IMR-90 (cell line): ENCODE measurements at regions not wholly inside any gene's neighbourhood (a gene's known extent, or its start where the extent isn't known, plus 50 kb on each side); places are given as distances from the start of the nearest gene placed in this dataset.

ENCODE experiments used
- ATAC-seq: fragments of 200-7000 bp; cut with Tn5 transposase; 2 replicates; pipeline ENCODE4 v1.9.1; 2020; ENCODE audit warnings: low read depth, mild to moderate bottlenecking, moderate library complexity
- BruUV-seq: library from RNA; stranded (reverse); fragments of 400-500 nt; replicated peaks from 2 replicates; lab custom pipeline; 2021; lab: Mats Ljungman, UMichigan
- CTCF ChIA-PET: fragments of 300-600 bp; formaldehyde crosslinking; extraction: SDS; loops from one replicate; lab custom pipeline; 2021; ENCODE audit warnings: antibody characterized with exemption; lab: Yijun Ruan, JAX
- POLR2A ChIA-PET: fragments of 300-600 bp; sonication (Branson Sonifier 250); formaldehyde crosslinking; loops from one replicate; lab custom pipeline; 2022; ENCODE audit warnings: antibody characterized with exemption; ENCODE audit not compliant: unreplicated experiment; lab: Charles Lee
- DNase-seq: peaks from one replicate; pipeline ENCODE4 v3.0.0; 2013
- H2AFZ ChIP-seq: replicated peaks from 2 replicates; pipeline ENCODE3; 2013; ENCODE audit warnings: low read length, mild to moderate bottlenecking; ENCODE audit not compliant: poor library complexity
- H2AK5ac ChIP-seq: 2 replicates; pipeline ENCODE4 v1.6.1; 2013; ENCODE audit warnings: low read depth, low read length, inconsistent platforms
- H2AK9ac ChIP-seq: replicated peaks from 2 replicates; pipeline ENCODE3; 2013; ENCODE audit warnings: mild to moderate bottlenecking, low read depth, low read length, moderate library complexity; ENCODE audit not compliant: poor library complexity
- H2BK120ac ChIP-seq: 2 replicates; pipeline ENCODE4 v1.6.1; 2013; ENCODE audit warnings: low read depth, low read length, inconsistent platforms
- H2BK15ac ChIP-seq: 3 replicates; pipeline ENCODE4 v1.6.1; 2013; ENCODE audit warnings: low read depth, low read length, inconsistent platforms
- H2BK20ac ChIP-seq: 2 replicates; pipeline ENCODE4 v1.6.1; 2013; ENCODE audit warnings: low read depth, mild to moderate bottlenecking, inconsistent platforms, low read length, moderate library complexity
- H2BK5ac ChIP-seq: 2 replicates; pipeline ENCODE4 v1.6.1; 2013; ENCODE audit warnings: mild to moderate bottlenecking, low read depth, low read length, inconsistent platforms; ENCODE audit not compliant: poor library complexity, severe bottlenecking
- H3K14ac ChIP-seq: replicated peaks from 2 replicates; pipeline ENCODE4 v1.6.1; 2013; ENCODE audit warnings: low read depth, low read length, inconsistent platforms
- H3K18ac ChIP-seq: 2 replicates; pipeline ENCODE4 v1.6.1; 2013; ENCODE audit warnings: low read depth, low read length, control low read depth
- H3K23ac ChIP-seq: 2 replicates; pipeline ENCODE4 v1.6.1; 2013; ENCODE audit warnings: low read depth, low read length, inconsistent platforms
- H3K27ac ChIP-seq: 2 replicates; pipeline ENCODE4 v1.5.1; 2013; ENCODE audit warnings: mild to moderate bottlenecking, control low read depth, low read length; ENCODE audit not compliant: insufficient read depth
- H3K27me3 ChIP-seq: 2 replicates; pipeline ENCODE4 v1.6.1; 2013; ENCODE audit warnings: low read length; ENCODE audit not compliant: control insufficient read depth, insufficient read depth
- H3K36me3 ChIP-seq: 2 replicates; pipeline ENCODE4 v1.6.1; 2013; ENCODE audit warnings: low read length, mixed read lengths; ENCODE audit not compliant: control insufficient read depth, insufficient read depth
- H3K4ac ChIP-seq: 2 replicates; pipeline ENCODE4 v1.6.1; 2013; ENCODE audit warnings: low read depth, low read length, inconsistent platforms
- H3K4me1 ChIP-seq: 2 replicates; pipeline ENCODE4 v1.6.1; 2013; ENCODE audit warnings: low read length, mixed read lengths; ENCODE audit not compliant: control insufficient read depth, insufficient read depth
- H3K4me2 ChIP-seq: 2 replicates; pipeline ENCODE4 v1.6.1; 2013; ENCODE audit warnings: low read depth, mild to moderate bottlenecking, control low read depth, low read length, moderate library complexity
- H3K4me3 ChIP-seq: 2 replicates; pipeline ENCODE4 v1.5.1; 2013; ENCODE audit warnings: low read depth, mild to moderate bottlenecking, control low read depth, low read length, moderate library complexity; ENCODE audit not compliant: insufficient read depth
- H3K56ac ChIP-seq: 2 replicates; pipeline ENCODE4 v1.6.1; 2013; ENCODE audit warnings: low read length, inconsistent platforms; ENCODE audit not compliant: insufficient read depth; ENCODE audit errors: extremely low read depth
- H3K79me1 ChIP-seq, 2 experiments: 2 replicates each; pipeline ENCODE4 v1.6.1; 2013; ENCODE audit warnings: low read length in 2 of 2, inconsistent platforms in 1 of 2, low read depth in 1 of 2
- H3K9ac ChIP-seq: 2 replicates; pipeline ENCODE4 v1.6.1; 2013; ENCODE audit warnings: low read depth, low read length, control low read depth
- H3K9me1 ChIP-seq: 2 replicates; pipeline ENCODE4 v1.6.1; 2013; ENCODE audit warnings: low read length, inconsistent platforms; ENCODE audit not compliant: insufficient read depth
- H3K9me3 ChIP-seq: 2 replicates; pipeline ENCODE4 v1.6.1; 2013; ENCODE audit warnings: low read length; ENCODE audit not compliant: control insufficient read depth, insufficient read depth
- H4K20me1 ChIP-seq: 2 replicates; pipeline ENCODE4 v1.6.1; 2013; ENCODE audit warnings: low read length, inconsistent platforms; ENCODE audit not compliant: insufficient read depth
- H4K5ac ChIP-seq: 2 replicates; pipeline ENCODE4 v1.6.1; 2013; ENCODE audit warnings: mild to moderate bottlenecking, low read depth, low read length, control low read depth
- H4K8ac ChIP-seq, 2 experiments: 2 replicates each; pipeline ENCODE4 v1.6.1; 2013; ENCODE audit warnings: low read depth in 2 of 2, low read length in 2 of 2, control low read depth in 1 of 2, inconsistent platforms in 1 of 2
- H4K91ac ChIP-seq: 2 replicates; pipeline ENCODE4 v1.6.1; 2013; ENCODE audit warnings: low read depth, low read length, inconsistent platforms; ENCODE audit not compliant: insufficient read depth
- BHLHE40 ChIP-seq: fragments of 150-350 bp; IDR thresholded peaks from 2 replicates; pipeline ENCODE4 v1.6.1; 2016; ENCODE audit warnings: mild to moderate bottlenecking, low read depth, low read length
- CEBPB ChIP-seq: IDR thresholded peaks from 2 replicates; pipeline ENCODE4 v1.6.1; 2012; ENCODE audit warnings: low read depth, low read length, improper control_type of control experiment
- CHD1 ChIP-seq: IDR thresholded peaks from 2 replicates; pipeline ENCODE4 v1.6.1; 2012; ENCODE audit warnings: low read depth, low read length, improper control_type of control experiment
- CTCF ChIP-seq: conservative IDR thresholded peaks from 2 replicates; pipeline ENCODE4 v1.5.1; 2012; ENCODE audit warnings: mild to moderate bottlenecking, low read depth, low read length, improper control_type of control experiment
- FOS ChIP-seq: fragments of 150-350 bp; IDR thresholded peaks from 2 replicates; pipeline ENCODE4 v1.6.1; 2016; ENCODE audit warnings: low read depth, low read length
- MAFK ChIP-seq: IDR thresholded peaks from 2 replicates; pipeline ENCODE4 v1.6.1; 2012; ENCODE audit warnings: low read depth, low read length, improper control_type of control experiment
- MAZ ChIP-seq: IDR thresholded peaks from 2 replicates; pipeline ENCODE4 v1.6.1; 2012; ENCODE audit warnings: low read depth, mild to moderate bottlenecking, low read length, improper control_type of control experiment, moderate library complexity, borderline replicate concordance
- MXI1 ChIP-seq: IDR thresholded peaks from 2 replicates; pipeline ENCODE4 v1.6.1; 2012; ENCODE audit warnings: low read depth, mild to moderate bottlenecking, low read length, moderate library complexity, borderline replicate concordance
- NFE2L2 ChIP-seq: fragments of 150-350 bp; IDR thresholded peaks from 2 replicates; pipeline ENCODE4 v1.6.1; 2016; ENCODE audit warnings: low read depth, mild to moderate bottlenecking, low read length
- POLR2A ChIP-seq: IDR thresholded peaks from 2 replicates; pipeline ENCODE4 v1.6.1; 2012; ENCODE audit warnings: mild to moderate bottlenecking, low read depth, low read length
- RAD21 ChIP-seq: IDR thresholded peaks from 2 replicates; pipeline ENCODE4 v1.6.1; 2012; ENCODE audit warnings: low read length, improper control_type of control experiment
- RCOR1 ChIP-seq: IDR thresholded peaks from 2 replicates; pipeline ENCODE4 v1.6.1; 2012; ENCODE audit warnings: mild to moderate bottlenecking, low read length, improper control_type of control experiment; ENCODE audit not compliant: insufficient replicate concordance
- RFX5 ChIP-seq: IDR thresholded peaks from 2 replicates; pipeline ENCODE4 v1.8.0; 2012; ENCODE audit warnings: low read depth, mild to moderate bottlenecking, low read length, moderate library complexity
- SMC3 ChIP-seq: fragments of 150-350 bp; IDR thresholded peaks from 2 replicates; pipeline ENCODE4 v1.6.1; 2016; ENCODE audit warnings: low read depth, mild to moderate bottlenecking, antibody characterized with exemption, low read length, moderate library complexity
- USF2 ChIP-seq: fragments of 150-350 bp; IDR thresholded peaks from 2 replicates; pipeline ENCODE4 v1.6.1; 2017; ENCODE audit warnings: mild to moderate bottlenecking, antibody characterized with exemption, low read length, low read depth
- dilution Hi-C: fragments of 300-500 bp; cut with HindIII; formaldehyde crosslinking; loops from one replicate; pipeline ENCODE4 v1.14.3; 2018; ENCODE audit warnings: low sequenced_read_pairs; ENCODE audit not compliant: unreplicated experiment
- in situ Hi-C: fragments of 300-500 bp; cut with MboI; formaldehyde crosslinking; loops from 3 replicates; pipeline ENCODE4 v1.14.3; 2019; ENCODE audit warnings: low sequenced_read_pairs, inconsistent platforms, mixed read lengths
- intact Hi-C: fragments of 100-400 bp; cut with micrococcal nuclease; formaldehyde crosslinking; loops from 2 replicates; pipeline ENCODE4 v1.10.0; 2022
- TF ChIP-seq, protein P1 (sequence below): fragments of 150-350 bp; IDR thresholded peaks from 2 replicates; pipeline ENCODE4 v1.6.1; 2016; ENCODE audit warnings: low read depth, mild to moderate bottlenecking, low read length, moderate library complexity, borderline replicate concordance

- in situ Hi-C loops (no loop called here), intact Hi-C loops (no loop called here), dilution Hi-C loops (no loop called here)
- H2BK5ac ChIP-seq: no peak overlapping the region
- H3K18ac ChIP-seq: no peak overlapping the region
- ChIA-PET CTCF (no interaction called here), POLR2A (no interaction called here)
- H3K4ac ChIP-seq: no peak overlapping the region
- no peak overlapping the region for H2BK120ac ChIP-seq
- H2AFZ ChIP-seq: no peak overlapping the region
- H2BK15ac ChIP-seq: no peak overlapping the region
- TF ChIP-seq CTCF: no peak
- no peak for TF ChIP-seq CHD1
- TF ChIP-seq MXI1: no peak
- TF ChIP-seq, protein P1, sequence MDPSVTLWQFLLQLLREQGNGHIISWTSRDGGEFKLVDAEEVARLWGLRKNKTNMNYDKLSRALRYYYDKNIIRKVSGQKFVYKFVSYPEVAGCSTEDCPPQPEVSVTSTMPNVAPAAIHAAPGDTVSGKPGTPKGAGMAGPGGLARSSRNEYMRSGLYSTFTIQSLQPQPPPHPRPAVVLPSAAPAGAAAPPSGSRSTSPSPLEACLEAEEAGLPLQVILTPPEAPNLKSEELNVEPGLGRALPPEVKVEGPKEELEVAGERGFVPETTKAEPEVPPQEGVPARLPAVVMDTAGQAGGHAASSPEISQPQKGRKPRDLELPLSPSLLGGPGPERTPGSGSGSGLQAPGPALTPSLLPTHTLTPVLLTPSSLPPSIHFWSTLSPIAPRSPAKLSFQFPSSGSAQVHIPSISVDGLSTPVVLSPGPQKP: no peak
- TF ChIP-seq RAD21: no peak
- TF ChIP-seq MAZ: no peak
- TF ChIP-seq NFE2L2: no peak
- TF ChIP-seq BHLHE40: no peak
- TF ChIP-seq RCOR1: no peak
- no peak for TF ChIP-seq POLR2A
- TF ChIP-seq FOS: no peak
- TF ChIP-seq MAFK: no peak
- no peak for TF ChIP-seq CEBPB
- TF ChIP-seq USF2: no peak
- no peak for TF ChIP-seq SMC3
- TF ChIP-seq RFX5: no peak
- no peak overlapping the region for H2AK5ac ChIP-seq
- H3K27me3 ChIP-seq: no peaks in the 10 kb centered on the region
- H3K9me1 ChIP-seq: no peaks in the 10 kb centered on the region
- H3K23ac ChIP-seq: no peak overlapping the region
- no peak overlapping the region for H3K4me2 ChIP-seq
- H3K79me1 ChIP-seq: no peaks in the 10 kb centered on the region
- no peak overlapping the region for H3K4me3 ChIP-seq
- H3K56ac ChIP-seq: no peak overlapping the region
- peaks cover 9% of the 10 kb centered on the region for H3K9me3 ChIP-seq
- no peaks in the 10 kb centered on the region for H3K4me1 ChIP-seq
- BruUV-seq: no TSS peak
- no peak overlapping the region for H2BK20ac ChIP-seq
- no peaks in the 10 kb centered on the region for H3K36me3 ChIP-seq
- H3K27ac ChIP-seq: no peak overlapping the region
- H4K8ac ChIP-seq: no peak overlapping the region
- no peak overlapping the region for H3K14ac ChIP-seq
- ATAC-seq (no peak), DNase-seq (no peak)
- no peak overlapping the region for H4K91ac ChIP-seq
- no peaks in the 10 kb centered on the region for H4K20me1 ChIP-seq
- no peak overlapping the region for H4K5ac ChIP-seq
- H3K9ac ChIP-seq: no peak overlapping the region
- no peak overlapping the region for H2AK9ac ChIP-seq
Measured at GRCh38 chr4:167290678-167291077, 56.4 kb upstream of the SPOCK3 start.
